Liver (tissue), 8 donors: ENCODE measurements at regions not wholly inside any gene's neighbourhood (a gene's known extent, or its start where the extent isn't known, plus 50 kb on each side); places are given as distances from the start of the nearest gene placed in this dataset.

Experiments
- DNase-seq: peaks from one replicate; pipeline ENCODE4 v3.0.0-alpha.2; 2017; ENCODE audit warnings: low spot score
- H3K27ac ChIP-seq, 2 donors: one replicate each; pipeline ENCODE4 v1.7.0; 2013; ENCODE audit warnings: inconsistent platforms in 2 of 2, low read length in 2 of 2, control low read depth in 1 of 2, low read depth in 1 of 2, mild to moderate bottlenecking in 1 of 2
- H3K27me3 ChIP-seq, 4 donors: one replicate each; pipeline versions ENCODE4 v1.6.1 to v1.7.0; 2013; ENCODE audit warnings: low read length in 3 of 4, inconsistent platforms in 1 of 4, mild to moderate bottlenecking in 1 of 4, moderate library complexity in 1 of 4; ENCODE audit not compliant: control insufficient read depth in 4 of 4, insufficient read depth in 4 of 4
- H3K36me3 ChIP-seq, 4 donors: one replicate each; pipeline versions ENCODE4 v1.6.1 to v1.7.0; 2013; ENCODE audit warnings: low read length in 3 of 4, mild to moderate bottlenecking in 3 of 4, low read depth in 1 of 4, moderate library complexity in 1 of 4; ENCODE audit not compliant: control insufficient read depth in 4 of 4, insufficient read depth in 3 of 4
- H3K4me1 ChIP-seq, 4 donors: one replicate each; pipeline versions ENCODE4 v1.6.1 to v1.7.0; 2013; ENCODE audit warnings: low read length in 3 of 4, mild to moderate bottlenecking in 3 of 4, moderate library complexity in 1 of 4; ENCODE audit not compliant: control insufficient read depth in 4 of 4, insufficient read depth in 4 of 4
- H3K4me3 ChIP-seq, 3 donors: one replicate each; pipeline versions ENCODE4 v1.6.1 to v1.7.0; 2013; ENCODE audit warnings: low read length in 3 of 3, control low read depth in 1 of 3, low read depth in 1 of 3, mild to moderate bottlenecking in 1 of 3
- H3K9ac ChIP-seq, 2 donors: one replicate each; pipeline ENCODE4 v1.7.0; 2013; ENCODE audit warnings: low read length in 2 of 2, mild to moderate bottlenecking in 2 of 2, moderate library complexity in 2 of 2, control low read depth in 1 of 2, low read depth in 1 of 2
- H3K9me3 ChIP-seq, 4 donors: one replicate each; pipeline versions ENCODE4 v1.6.1 to v1.7.0; 2013; ENCODE audit warnings: low read length in 3 of 4; ENCODE audit not compliant: control insufficient read depth in 4 of 4
- ATF3 ChIP-seq: IDR thresholded peaks from 2 replicates; pipeline ENCODE4 v1.6.1; 2016; ENCODE audit warnings: antibody characterized with exemption
- CTCF ChIP-seq: fragments of 150-350 bp; IDR thresholded peaks from 2 replicates; pipeline ENCODE4 v1.5.1; 2017; ENCODE audit warnings: improper control_type of control experiment, low read depth, low read length; ENCODE audit not compliant: missing input control
- EGR1 ChIP-seq, 2 donors: IDR thresholded peaks; 2 replicates each; pipeline ENCODE4 v1.6.1; 2016 to 2018; ENCODE audit warnings: antibody characterized with exemption in 2 of 2, low read depth in 2 of 2
- FOXA1 ChIP-seq: IDR thresholded peaks from 2 replicates; pipeline ENCODE4 v1.6.1; 2016; ENCODE audit warnings: antibody characterized with exemption
- FOXA2 ChIP-seq: IDR thresholded peaks from 2 replicates; pipeline ENCODE4 v1.6.1; 2016; ENCODE audit warnings: antibody characterized with exemption
- GABPA ChIP-seq, 2 donors: IDR thresholded peaks in 1 of 2; conservative IDR thresholded peaks in 1 of 2; 2 replicates each; pipeline ENCODE4 v1.6.1; 2016; ENCODE audit warnings: antibody characterized with exemption in 2 of 2, mild to moderate bottlenecking in 1 of 2, moderate library complexity in 1 of 2
- HNF4A ChIP-seq, 2 donors: conservative IDR thresholded peaks; 2 replicates each; pipeline ENCODE4 v1.6.1; 2016; ENCODE audit warnings: antibody characterized with exemption in 2 of 2, mild to moderate bottlenecking in 2 of 2
- HNF4G ChIP-seq: IDR thresholded peaks from 2 replicates; pipeline ENCODE4 v1.6.1; 2016; ENCODE audit warnings: antibody characterized with exemption
- JUND ChIP-seq, 2 donors: IDR thresholded peaks; 2 replicates each; pipeline ENCODE4 v1.6.1; 2016; ENCODE audit warnings: antibody characterized with exemption in 2 of 2
- MAX ChIP-seq: IDR thresholded peaks from 2 replicates; pipeline ENCODE4 v1.6.1; 2016; ENCODE audit warnings: antibody characterized with exemption
- NR2F2 ChIP-seq: IDR thresholded peaks from 2 replicates; pipeline ENCODE4 v1.6.1; 2016; ENCODE audit warnings: antibody characterized with exemption
- RAD21 ChIP-seq, 2 donors: IDR thresholded peaks; 2 replicates each; pipeline ENCODE4 v1.6.1; 2016; ENCODE audit warnings: antibody characterized with exemption in 2 of 2, mild to moderate bottlenecking in 2 of 2
- REST ChIP-seq: IDR thresholded peaks from 2 replicates; pipeline ENCODE4 v1.6.1; 2016; ENCODE audit warnings: antibody characterized with exemption, mild to moderate bottlenecking
- RXRA ChIP-seq, 2 donors: IDR thresholded peaks; 2 replicates each; pipeline ENCODE4 v1.6.1; 2017 to 2018; ENCODE audit warnings: antibody characterized with exemption in 2 of 2, mild to moderate bottlenecking in 1 of 2
- SP1 ChIP-seq: IDR thresholded peaks from 2 replicates; pipeline ENCODE4 v1.6.1; 2018; ENCODE audit warnings: antibody characterized with exemption, mild to moderate bottlenecking
- TAF1 ChIP-seq: conservative IDR thresholded peaks from 2 replicates; pipeline ENCODE4 v1.6.1; 2016; ENCODE audit warnings: antibody characterized with exemption, mild to moderate bottlenecking
- YY1 ChIP-seq: IDR thresholded peaks from 2 replicates; pipeline ENCODE4 v1.6.1; 2016; ENCODE audit warnings: antibody characterized with exemption, mild to moderate bottlenecking
- ZBTB33 ChIP-seq: IDR thresholded peaks from 2 replicates; pipeline ENCODE4 v1.6.1; 2016; ENCODE audit warnings: antibody characterized with exemption
- WGBS: extraction: QIAGEN DNeasy Blood & Tissue Kit; methylation state at CpG from one replicate; pipeline ENCODE4 v1.1.7; 2013; 5-methylcytosine and 5-hydroxymethylcytosine counted together
- donor health status: healthy.
- donor health status: healthy.
- donor health status: healthy.
- donor health status: healthy.
- donor health status: healthy.

- H3K27me3 ChIP-seq, result no peaks in the 10 kb centered on the region
- H3K4me3 ChIP-seq, result no peak overlapping the region
- no peak overlapping the region for H3K9ac ChIP-seq
- no peak for DNase-seq
- no peaks in the 10 kb centered on the region for H3K9me3 ChIP-seq
- 78% methylated on average over 4 of the region's 4 CpGs for WGBS
- TF ChIP-seq EGR1 (IDR thresholded peaks at IDR 0.05; ENCODE audit: low read depth in 2 of 2), result no peak
- no peak for TF ChIP-seq MAX
- TF ChIP-seq NR2F2, result no peak
- TF ChIP-seq CTCF, result no peak
- TF ChIP-seq SP1, result no peak
- no peak for TF ChIP-seq YY1
- no peak for TF ChIP-seq ATF3
- TF ChIP-seq RXRA (IDR thresholded peaks at IDR 0.05), result no peak
- no peak for TF ChIP-seq HNF4A (conservative IDR thresholded peaks at IDR 0.05)
- no peak for TF ChIP-seq GABPA (IDR thresholded peaks at IDR 0.05 in 1 of 2, conservative IDR thresholded peaks at IDR 0.05 in 1 of 2)
- no peak for TF ChIP-seq JUND (IDR thresholded peaks at IDR 0.05)
- no peak for TF ChIP-seq HNF4G
- TF ChIP-seq RAD21 (IDR thresholded peaks at IDR 0.05), result no peak
- no peak for TF ChIP-seq FOXA1
- TF ChIP-seq REST, result no peak
- no peak for TF ChIP-seq FOXA2
- no peak for TF ChIP-seq ZBTB33
- TF ChIP-seq TAF1, result no peak
- no peak overlapping the region for H3K27ac ChIP-seq
- H3K4me1 ChIP-seq, result no peaks in the 10 kb centered on the region
- H3K36me3 ChIP-seq, result no peaks in the 10 kb centered on the region
These were observed 2707.4 kb downstream of the ARAP2 start for GRCh38 chr4:33536898-33537297.

- H3K4me1 ChIP-seq, result no peaks in the 10 kb centered on the region
These were observed 2706.8 kb downstream of the ARAP2 start for GRCh38 chr4:33537527-33537926.

More at GRCh38 chr4:33537527-33537926, 2706.8 kb downstream of the ARAP2 start:
- H3K36me3 ChIP-seq, result no peaks in the 10 kb centered on the region
- no peak for TF ChIP-seq RAD21 (IDR thresholded peaks at IDR 0.05)
- no peak for TF ChIP-seq FOXA2
- no peak for TF ChIP-seq HNF4A (conservative IDR thresholded peaks at IDR 0.05)
- TF ChIP-seq HNF4G, result no peak
- no peak for TF ChIP-seq ATF3
- no peak for TF ChIP-seq REST
- TF ChIP-seq NR2F2, result no peak
- TF ChIP-seq RXRA (IDR thresholded peaks at IDR 0.05), result no peak
- H3K27me3 ChIP-seq, result no peaks in the 10 kb centered on the region
- no peaks in the 10 kb centered on the region for H3K9me3 ChIP-seq
- 84% methylated on average over 1 of the region's 1 CpG for WGBS
- no peak overlapping the region for H3K27ac ChIP-seq
- no peak for DNase-seq
- no peak overlapping the region for H3K9ac ChIP-seq
- no peak overlapping the region for H3K4me3 ChIP-seq
